GM12875 (cell line): ENCODE measurements at regions not wholly inside any gene's neighbourhood (a gene's known extent, or its start where the extent isn't known, plus 50 kb on each side); places are given as distances from the start of the nearest gene placed in this dataset.
"Not testable (repeated sequence)": the region's sequence is repeated elsewhere in the genome, so short reads cannot be mapped to it uniquely, and the experiment has no call there.

Experiments used
- H3K4me3 ChIP-seq: one replicate; pipeline ENCODE4 v1.5.1; 2011; ENCODE audit warnings: low read depth, low read length, control low read depth
- CTCF ChIP-seq: IDR thresholded peaks from 2 replicates; pipeline ENCODE4 v1.5.1; 2011; ENCODE audit warnings: low read depth, mild to moderate bottlenecking, control low read depth, inconsistent platforms, low read length, moderate library complexity, borderline replicate concordance; ENCODE audit not compliant: insufficient read depth

- TF ChIP-seq CTCF: no peak
- no peak overlapping the region for H3K4me3 ChIP-seq
These were observed 123.6 kb downstream of the CXCL12 start for GRCh38 chr10:44261296-44261695.

GRCh38 chr10:44260286-44260928, 124.5 kb downstream of the CXCL12 start:
- no peak overlapping the region for H3K4me3 ChIP-seq
- TF ChIP-seq CTCF: no peak

GRCh38 chr10:44259090-44259874, 125.6 kb downstream of the CXCL12 start:
- no peak overlapping the region for H3K4me3 ChIP-seq
- no peak for TF ChIP-seq CTCF

- H3K4me3 ChIP-seq: no peak overlapping the region
- TF ChIP-seq CTCF: no peak
These were observed 126.3 kb downstream of the CXCL12 start for GRCh38 chr10:44258460-44259089.

- no peak for TF ChIP-seq CTCF
- no peak overlapping the region for H3K4me3 ChIP-seq
These were observed 126.9 kb downstream of the CXCL12 start for GRCh38 chr10:44258019-44258418.

DNA sequence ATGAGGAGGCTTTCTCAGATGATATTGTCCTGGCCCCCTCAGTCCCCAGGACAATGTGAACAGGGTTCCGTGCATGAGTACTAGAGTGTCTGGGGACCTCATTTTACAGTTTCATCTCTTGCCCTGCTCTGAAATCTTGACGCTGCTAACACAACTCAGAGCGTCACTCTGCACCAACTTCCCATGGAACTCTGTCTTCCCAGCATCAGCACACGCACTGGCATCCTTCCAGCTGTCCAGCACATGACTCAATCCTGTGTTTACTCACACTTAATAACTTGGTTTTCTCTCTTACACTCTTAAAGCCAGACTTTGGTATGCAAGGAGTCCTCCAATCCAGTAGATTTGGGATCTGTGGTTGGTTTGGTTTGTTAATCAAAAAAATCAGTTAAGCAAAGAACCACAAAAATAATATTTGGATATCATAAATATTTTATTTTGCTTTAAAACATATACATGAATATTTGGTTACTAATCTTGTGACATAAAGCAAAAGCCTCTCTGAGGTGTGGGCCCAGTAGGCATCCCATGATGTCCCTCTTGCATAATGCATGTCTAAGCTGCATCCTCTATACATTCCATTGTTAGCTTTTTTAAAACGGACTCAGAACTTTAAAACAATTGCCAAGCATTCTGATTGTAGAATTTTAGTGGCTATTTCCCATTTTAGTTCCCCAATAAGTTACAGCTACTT, 131.0 kb downstream of the CXCL12 start:
- TF ChIP-seq CTCF: no peak

DNA sequence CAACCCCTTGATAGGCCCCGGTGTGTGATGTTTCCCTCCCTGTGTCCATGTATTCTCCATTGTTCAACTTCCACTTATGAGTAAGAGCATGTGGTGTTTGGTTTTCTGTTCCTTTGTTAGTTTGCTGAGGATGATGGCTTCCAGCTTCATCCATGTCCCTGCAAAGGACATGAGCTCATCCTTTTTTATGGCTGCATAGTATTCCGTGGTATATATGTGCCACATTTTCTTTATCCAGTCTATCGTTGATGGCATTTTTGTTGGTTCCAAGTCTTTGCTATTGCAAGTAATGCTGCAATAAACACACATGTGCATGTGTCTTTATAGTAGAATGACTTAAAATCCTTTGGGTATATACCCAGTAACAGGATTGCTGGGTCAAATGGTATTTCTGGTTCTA, 132.3 kb downstream of the CXCL12 start:
- not testable (repeated sequence) for H3K4me3 ChIP-seq

More for the DNA sequence above, 131.0 kb downstream of the CXCL12 start:
- no peak overlapping the region for H3K4me3 ChIP-seq

- H3K4me3 ChIP-seq: not testable (repeated sequence)
These were observed 135.0 kb downstream of the CXCL12 start for GRCh38 chr10:44249933-44250332.
